ENCODE measurements at regions not wholly inside any gene's neighbourhood (a gene's known extent, or its start where the extent isn't known, plus 50 kb on each side); places are given as distances from the start of the nearest gene placed in this dataset.
"Not testable (repeated sequence)": the region's sequence is repeated elsewhere in the genome, so short reads cannot be mapped to it uniquely, and the experiment has no call there.

GRCh38 chr3:104437891-104438290 is 928.8 kb upstream of the ALCAM start:
- DNase-seq, result no peak

- DNase-seq, result no peak
Observed at GRCh38 chr3:104438706-104439105, 928.0 kb upstream of the ALCAM start.

GRCh38 chr3:104445252-104445919 is 921.3 kb upstream of the ALCAM start:
- not testable (repeated sequence) for DNase-seq

GRCh38 chr3:104447681-104448080 is 919.0 kb upstream of the ALCAM start:
- DNase-seq, result no peak

GRCh38 chr3:104452697-104453096 is 914.0 kb upstream of the ALCAM start:
- DNase-seq, result no peak

- DNase-seq, result no peak
Observed at GRCh38 chr3:104458657-104459056, 908.1 kb upstream of the ALCAM start.

GRCh38 chr3:104460477-104461406 is 906.0 kb upstream of the ALCAM start:
- no peak for DNase-seq

- DNase-seq, result no peak
Observed at GRCh38 chr3:104461431-104461830, 905.3 kb upstream of the ALCAM start.

- DNase-seq, result no peak
Observed at GRCh38 chr3:104472221-104472620, 894.5 kb upstream of the ALCAM start.

- no peak for DNase-seq
Observed at GRCh38 chr3:104474011-104474410, 892.7 kb upstream of the ALCAM start.

- no peak for DNase-seq
Observed at GRCh38 chr3:104503022-104503421, 863.7 kb upstream of the ALCAM start.

- DNase-seq, result no peak
Observed at GRCh38 chr3:104510131-104510849, 856.4 kb upstream of the ALCAM start.

GRCh38 chr3:104514371-104514770 is 852.3 kb upstream of the ALCAM start:
- DNase-seq, result no peak

GRCh38 chr3:104514776-104515175 is 851.9 kb upstream of the ALCAM start:
- DNase-seq, result no peak

- no peak for DNase-seq
Observed at GRCh38 chr3:104519068-104519467, 847.6 kb upstream of the ALCAM start.

GRCh38 chr3:104519468-104520227 is 847.1 kb upstream of the ALCAM start:
- DNase-seq, result no peak

GRCh38 chr3:104520228-104520655 is 846.5 kb upstream of the ALCAM start:
- DNase-seq, result no peak

GRCh38 chr3:104521606-104522336 is 844.9 kb upstream of the ALCAM start:
- no peak for DNase-seq

- DNase-seq, result no peak
Observed at GRCh38 chr3:104523136-104523535, 843.6 kb upstream of the ALCAM start.

- DNase-seq, result no peak
Observed at GRCh38 chr3:104526901-104527401, 839.8 kb upstream of the ALCAM start.

- no peak for DNase-seq
Observed at GRCh38 chr3:104530934-104531333, 835.8 kb upstream of the ALCAM start.

GRCh38 chr3:104536715-104537114 is 830.0 kb upstream of the ALCAM start:
- DNase-seq, result no peak
